Common myeloid progenitor, CD34-positive (primary cell): ENCODE measurements at regions not wholly inside any gene's neighbourhood (a gene's known extent, or its start where the extent isn't known, plus 50 kb on each side); places are given as distances from the start of the nearest gene placed in this dataset.

Source experiments
- CTCF ChIA-PET: fragments of 350-600 bp; sonication (Branson Sonifier 250); formaldehyde crosslinking; loops from one replicate; lab custom pipeline; 2021; ENCODE audit warnings: antibody characterized with exemption; lab: Charles Lee
- POLR2A ChIA-PET: fragments of 350-600 bp; sonication (Branson Sonifier 250); formaldehyde crosslinking; loops from one replicate; lab custom pipeline; 2021; ENCODE audit warnings: antibody characterized with exemption; lab: Charles Lee
- DNase-seq, 3 donors: peaks; one replicate each; pipeline versions ENCODE4 v3.0.0 to v3.0.0-alpha.2; 2013
- H3K27ac ChIP-seq, 2 experiments: 1 replicate in 1 of 2; 2 replicates in 1 of 2; pipeline ENCODE4 v1.7.0; 2013; ENCODE audit warnings: inconsistent platforms in 2 of 2, low read length in 2 of 2, mild to moderate bottlenecking in 2 of 2, low read depth in 1 of 2, moderate library complexity in 1 of 2; ENCODE audit not compliant: severe bottlenecking in 2 of 2, insufficient read depth in 1 of 2, poor library complexity in 1 of 2
- H3K27me3 ChIP-seq, 5 experiments: replicated peaks in 2 of 5; 1 replicate in 3 of 5; 2 replicates in 2 of 5; pipeline versions ENCODE4 v1.6.1 to v1.7.0; 2013; ENCODE audit warnings: low read length in 4 of 5, mild to moderate bottlenecking in 2 of 5, moderate library complexity in 2 of 5, inconsistent platforms in 1 of 5; ENCODE audit not compliant: insufficient read depth in 5 of 5, control insufficient read depth in 4 of 5
- H3K36me3 ChIP-seq, 4 experiments: 1 replicate in 2 of 4; 2 replicates in 2 of 4; pipeline versions ENCODE4 v1.6.1 to v1.7.0; 2013; ENCODE audit warnings: low read length in 3 of 4, control low read depth in 1 of 4, mild to moderate bottlenecking in 1 of 4; ENCODE audit not compliant: control insufficient read depth in 4 of 4, insufficient read depth in 4 of 4
- H3K4me1 ChIP-seq, 4 experiments: 1 replicate in 3 of 4; 2 replicates in 1 of 4; pipeline versions ENCODE4 v1.6.1 to v1.7.1; 2013; ENCODE audit warnings: low read length in 3 of 4, mild to moderate bottlenecking in 3 of 4, control low read depth in 1 of 4, inconsistent platforms in 1 of 4, moderate library complexity in 1 of 4; ENCODE audit not compliant: control insufficient read depth in 4 of 4, insufficient read depth in 4 of 4; ENCODE audit errors: control extremely low read depth in 1 of 4
- H3K4me3 ChIP-seq, 7 experiments: 1 replicate in 4 of 7; 2 replicates in 3 of 7; pipeline versions ENCODE4 v1.5.1 to v1.7.0; 2013; ENCODE audit warnings: mild to moderate bottlenecking in 7 of 7, low read length in 6 of 7, moderate library complexity in 6 of 7, inconsistent platforms in 2 of 7, low read depth in 2 of 7, control low read depth in 1 of 7; ENCODE audit not compliant: insufficient read depth in 4 of 7, control insufficient read depth in 1 of 7; ENCODE audit errors: extremely low read depth in 1 of 7
- H3K9me3 ChIP-seq, 5 experiments: 1 replicate in 4 of 5; 2 replicates in 1 of 5; pipeline versions ENCODE4 v1.6.1 to v1.7.1; 2013; ENCODE audit warnings: low read length in 4 of 5, mild to moderate bottlenecking in 2 of 5, inconsistent platforms in 1 of 5, low read depth in 1 of 5, moderate library complexity in 1 of 5; ENCODE audit not compliant: control insufficient read depth in 4 of 5, insufficient read depth in 2 of 5; ENCODE audit errors: control extremely low read depth in 1 of 5
- WGBS: methylation state at CpG from one replicate; pipeline ENCODE4 v1.1.5; 2013; ENCODE audit not compliant: insufficient coverage; 5-methylcytosine and 5-hydroxymethylcytosine counted together

DNA sequence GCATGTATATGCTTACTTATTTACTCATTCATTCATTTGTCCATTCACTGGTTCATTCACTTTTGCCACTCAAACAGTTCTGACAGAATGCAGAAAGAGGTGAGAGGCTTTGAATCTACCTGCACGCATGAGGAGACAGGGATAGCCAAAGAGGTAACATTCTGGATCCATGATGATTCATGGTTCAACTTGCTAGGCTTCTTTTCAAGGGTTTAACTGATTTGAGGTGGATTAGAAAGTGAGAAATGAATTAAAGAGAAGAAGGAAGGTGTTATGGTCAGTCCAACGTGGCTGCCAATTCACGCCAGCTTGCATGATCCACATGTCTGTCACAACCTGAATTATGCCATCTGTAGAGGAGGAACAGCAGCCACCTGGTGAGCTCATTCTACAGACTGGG is 260.6 kb downstream of the ARRDC4 start:
- CTCF ChIA-PET, result no interaction called here
- Histone ChIP-seq H3K9me3 (no peaks in the 10 kb centered on the region), H3K4me1 (no peaks in the 10 kb centered on the region), H3K4me3 (no peak overlapping the region), H3K36me3 (no peaks in the 10 kb centered on the region), H3K27ac (no peak overlapping the region), H3K27me3 (peaks cover 0 to 3% (median 0%) of the 10 kb centered on the region in 5 experiments)
- WGBS, result 95% methylated on average over 3 of the region's 3 CpGs
- POLR2A ChIA-PET, result no interaction called here
- no peak for DNase-seq

DNA sequence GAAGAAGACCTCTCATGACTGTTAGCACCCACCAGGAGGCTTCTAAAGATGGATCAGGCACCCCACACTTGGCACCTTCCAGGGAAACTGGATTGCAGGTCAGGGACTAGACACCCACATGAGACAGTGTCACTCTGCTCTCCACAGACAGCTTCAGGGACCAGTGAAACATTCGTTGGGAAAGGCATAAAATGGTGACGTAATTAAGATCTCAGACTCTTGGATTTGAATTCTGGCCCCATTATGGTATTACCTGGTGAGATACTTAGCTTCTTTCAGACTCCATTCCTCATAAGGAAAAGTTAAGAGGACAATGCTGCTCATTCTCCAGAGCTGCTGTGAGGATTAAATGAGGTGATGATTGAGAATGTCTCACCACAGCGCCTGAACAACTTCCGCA is 261.1 kb downstream of the ARRDC4 start:
- Histone ChIP-seq H3K4me1 (no peaks in the 10 kb centered on the region), H3K27me3 (peaks cover 0 to 3% (median 0%) of the 10 kb centered on the region in 5 experiments), H3K9me3 (no peaks in the 10 kb centered on the region), H3K36me3 (no peaks in the 10 kb centered on the region), H3K27ac (no peak overlapping the region), H3K4me3 (no peak overlapping the region)
- no peak for DNase-seq
- ChIA-PET POLR2A (no interaction called here), CTCF (no interaction called here)
- 94% methylated on average over 3 of the region's 4 CpGs for WGBS

DNA sequence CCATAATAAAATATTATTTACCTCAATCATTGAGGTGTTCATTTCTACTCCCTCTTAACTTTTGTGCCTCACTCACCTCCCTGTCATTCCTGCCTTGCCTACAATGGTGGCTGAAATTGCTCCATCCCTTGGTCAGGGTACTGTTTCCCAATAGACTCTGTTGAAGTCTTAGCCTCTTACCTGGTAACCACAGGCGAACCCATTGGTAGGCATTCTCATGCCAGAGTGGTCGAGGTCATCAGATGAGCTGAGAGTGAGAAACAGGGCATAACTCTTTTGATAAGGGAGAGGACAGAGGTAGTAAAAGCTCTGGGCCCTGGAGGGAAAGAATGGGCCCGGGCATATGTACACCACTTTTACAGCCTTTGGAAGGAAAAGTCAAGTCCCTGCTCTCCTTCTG is 265.6 kb downstream of the ARRDC4 start:
- 100% methylated on average over 3 of the region's 3 CpGs for WGBS
- Histone ChIP-seq H3K9me3 (no peaks in the 10 kb centered on the region), H3K27ac (no peak overlapping the region), H3K27me3 (peaks cover 0 to 9% (median 2%) of the 10 kb centered on the region in 5 experiments), H3K36me3 (no peaks in the 10 kb centered on the region), H3K4me1 (no peaks in the 10 kb centered on the region), H3K4me3 (no peak overlapping the region)
- ChIA-PET CTCF (no interaction called here), POLR2A (no interaction called here)
- no peak for DNase-seq

DNA sequence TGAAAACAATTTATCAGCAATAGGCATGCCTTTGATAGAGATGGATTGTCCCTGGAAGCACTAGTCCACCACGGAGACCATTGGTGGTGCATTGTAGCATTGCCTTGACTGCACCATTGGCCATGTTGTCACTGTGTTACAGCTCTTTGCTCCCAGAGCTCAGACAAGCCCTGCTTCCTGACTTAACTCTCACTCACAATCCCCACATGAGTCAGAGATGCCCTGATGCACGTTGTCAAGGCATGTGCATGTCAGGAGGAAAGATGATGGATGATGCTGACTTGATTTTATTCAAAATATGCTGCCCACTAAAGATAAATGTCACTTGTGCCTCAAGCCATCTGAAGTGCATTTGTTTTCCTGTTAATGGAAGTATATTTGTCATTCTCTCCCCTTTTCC is 266.1 kb downstream of the ARRDC4 start:
- WGBS, result 100% methylated on average over 1 of the region's 2 CpGs
- H3K27ac ChIP-seq, result no peak overlapping the region
- no peaks in the 10 kb centered on the region for H3K9me3 ChIP-seq
- peaks cover 0 to 9% (median 2%) of the 10 kb centered on the region in 5 experiments for H3K27me3 ChIP-seq
- H3K4me1 ChIP-seq, result no peaks in the 10 kb centered on the region
- no peak for DNase-seq
- H3K4me3 ChIP-seq, result no peak overlapping the region
- ChIA-PET POLR2A (no interaction called here), CTCF (no interaction called here)
- H3K36me3 ChIP-seq, result no peaks in the 10 kb centered on the region

DNA sequence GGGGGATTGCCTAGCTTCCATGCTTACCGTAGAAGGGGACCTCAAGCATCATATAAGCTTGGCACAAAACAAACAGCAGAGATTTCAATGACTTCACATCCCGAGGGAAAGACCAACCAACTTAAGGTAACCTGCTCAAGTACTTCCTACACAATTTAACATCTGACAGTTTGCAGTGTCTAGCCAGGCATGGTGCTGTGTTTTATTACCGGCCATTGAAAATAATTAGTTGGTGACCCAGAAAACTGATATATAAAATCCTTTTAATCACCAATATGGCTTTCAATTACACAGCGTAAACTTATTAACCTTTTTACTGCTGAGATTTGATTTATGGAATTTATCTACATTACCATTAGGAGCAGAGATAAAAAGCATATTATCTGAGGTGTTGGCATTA is 268.3 kb downstream of the ARRDC4 start:
- Histone ChIP-seq H3K27ac (no peak overlapping the region), H3K9me3 (no peaks in the 10 kb centered on the region), H3K36me3 (no peaks in the 10 kb centered on the region), H3K27me3 (peaks cover 0 to 6% (median 2%) of the 10 kb centered on the region in 5 experiments), H3K4me1 (no peaks in the 10 kb centered on the region), H3K4me3 (no peak overlapping the region)
- no CpG with 5 or more reads among the region's 4 CpGs for WGBS
- ChIA-PET POLR2A (no interaction called here), CTCF (interaction anchor here (1.2 kb wide), 1 partner anchor 330 kb away, joined by 3 read pairs; no protein-coding TSS in a partner anchor)
- no peak for DNase-seq

DNA sequence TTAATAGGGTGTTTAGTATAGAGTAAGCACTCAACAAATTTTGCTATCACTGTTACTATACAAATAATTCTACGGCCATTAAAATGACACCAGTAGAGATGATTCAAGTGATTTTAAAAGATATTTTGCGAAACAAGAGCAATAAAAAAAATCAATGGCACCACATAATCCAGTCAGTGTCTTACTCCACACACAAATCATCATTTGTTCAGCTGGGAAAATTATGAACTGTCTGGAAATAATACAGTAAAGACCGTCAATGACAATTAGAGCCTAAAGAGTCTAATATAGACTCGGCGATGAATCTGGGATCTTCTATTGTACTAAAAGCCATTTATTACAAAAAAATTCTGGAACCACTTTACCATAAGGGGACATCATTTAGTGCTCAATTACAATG is 270.5 kb downstream of the ARRDC4 start:
- POLR2A ChIA-PET, result no interaction called here
- WGBS, result 92% methylated on average over 3 of the region's 5 CpGs
- CTCF ChIA-PET, result no interaction called here

DNA sequence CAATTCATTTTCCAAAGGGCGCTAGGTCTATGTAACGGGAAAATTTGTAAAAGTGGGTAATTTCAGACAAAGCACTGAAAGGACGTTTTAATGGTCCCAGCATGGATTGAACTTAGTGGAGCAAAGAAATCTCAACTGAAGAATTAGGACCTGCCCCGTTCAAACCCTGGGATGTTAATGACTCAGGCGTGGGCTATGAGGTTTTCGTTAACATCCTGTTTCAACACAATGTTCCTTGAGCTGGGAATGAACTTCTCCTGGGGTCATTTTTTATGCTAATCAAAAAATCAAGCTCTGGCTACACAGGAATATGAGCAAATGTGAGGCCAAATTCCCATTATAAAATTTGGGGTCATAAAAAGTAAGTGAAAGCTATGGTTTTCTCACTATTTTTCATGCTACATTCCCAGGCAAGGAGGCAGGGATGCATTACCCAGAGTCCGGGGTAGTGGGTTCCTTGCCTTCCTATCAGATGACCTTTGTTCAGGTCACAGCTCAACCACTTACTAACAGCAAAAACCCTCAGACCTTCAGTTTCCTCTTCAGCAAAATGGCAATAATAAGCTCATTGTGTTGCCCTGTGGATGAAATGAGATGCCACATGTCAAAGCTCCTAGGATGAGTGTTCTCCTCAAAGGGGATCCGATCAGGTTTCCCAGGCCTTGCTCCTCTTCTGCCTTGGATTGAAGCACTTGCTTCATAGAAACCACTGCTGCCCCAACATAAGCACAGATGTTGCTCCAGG is 271.4 kb downstream of the ARRDC4 start:
- DNase-seq, result no peak
- Histone ChIP-seq H3K36me3 (no peaks in the 10 kb centered on the region), H3K9me3 (no peaks in the 10 kb centered on the region), H3K27ac (no peak overlapping the region), H3K4me1 (no peaks in the 10 kb centered on the region), H3K27me3 (peaks cover 0 to 7% (median 6%) of the 10 kb centered on the region in 5 experiments), H3K4me3 (no peak overlapping the region)
- WGBS, result 67% methylated on average over 6 of the region's 8 CpGs
- POLR2A ChIA-PET, result no interaction called here
- CTCF ChIA-PET, result no interaction called here

More for the DNA sequence above, 270.5 kb downstream of the ARRDC4 start:
- H3K27ac ChIP-seq, result no peak overlapping the region
- peaks cover 0 to 6% (median 5%) of the 10 kb centered on the region in 5 experiments for H3K27me3 ChIP-seq
- no peak for DNase-seq
- no peaks in the 10 kb centered on the region for H3K9me3 ChIP-seq
- H3K4me3 ChIP-seq, result no peak overlapping the region
- no peaks in the 10 kb centered on the region for H3K4me1 ChIP-seq
- H3K36me3 ChIP-seq, result no peaks in the 10 kb centered on the region
